ENCODE measurements at regions not wholly inside any gene's neighbourhood (a gene's known extent, or its start where the extent isn't known, plus 50 kb on each side); places are given as distances from the start of the nearest gene placed in this dataset.
"Not testable (repeated sequence)": the region's sequence is repeated elsewhere in the genome, so short reads cannot be mapped to it uniquely, and the experiment has no call there.

GRCh38 chr4:18103876-18104605, 82.5 kb upstream of the LCORL start:
- H3K4me3 ChIP-seq (ENCODE audit: control insufficient read depth, low read depth, low read length): no peak overlapping the region
- DNase-seq (ENCODE audit: low read depth): no peak
- no peak for TF ChIP-seq CTCF (IDR thresholded peaks at IDR 0.05; ENCODE audit: control insufficient read depth, insufficient read depth, low read depth, low read length, missing control alignments)

- DNase-seq (ENCODE audit: low read depth): no peak
- TF ChIP-seq CTCF (IDR thresholded peaks at IDR 0.05; ENCODE audit: control insufficient read depth, insufficient read depth, low read depth, low read length, missing control alignments): no peak
Observed at GRCh38 chr4:18100657-18101056, 79.1 kb upstream of the LCORL start.

GRCh38 chr4:18090447-18090846, 68.9 kb upstream of the LCORL start:
- H3K4me3 ChIP-seq (ENCODE audit: control insufficient read depth, low read depth, low read length); DNase-seq (ENCODE audit: low read depth): not testable (repeated sequence)

More at GRCh38 chr4:18100657-18101056, 79.1 kb upstream of the LCORL start:
- H3K4me3 ChIP-seq (ENCODE audit: control insufficient read depth, low read depth, low read length): no peak overlapping the region

- DNase-seq (ENCODE audit: low read depth): no peak
- TF ChIP-seq CTCF (IDR thresholded peaks at IDR 0.05; ENCODE audit: control insufficient read depth, insufficient read depth, low read depth, low read length, missing control alignments): no peak
- H3K4me3 ChIP-seq (ENCODE audit: control insufficient read depth, low read depth, low read length): no peak overlapping the region
Observed at GRCh38 chr4:18082236-18082635, 60.7 kb upstream of the LCORL start.

GRCh38 chr4:18081708-18082107, 60.2 kb upstream of the LCORL start:
- TF ChIP-seq CTCF (IDR thresholded peaks at IDR 0.05; ENCODE audit: control insufficient read depth, insufficient read depth, low read depth, low read length, missing control alignments): no peak

GRCh38 chr4:18077808-18078207, 56.3 kb upstream of the LCORL start:
- H3K4me3 ChIP-seq (ENCODE audit: control insufficient read depth, low read depth, low read length): no peak overlapping the region
- DNase-seq (ENCODE audit: low read depth): no peak
- TF ChIP-seq CTCF (IDR thresholded peaks at IDR 0.05; ENCODE audit: control insufficient read depth, insufficient read depth, low read depth, low read length, missing control alignments): no peak

More at GRCh38 chr4:18081708-18082107, 60.2 kb upstream of the LCORL start:
- no peak overlapping the region for H3K4me3 ChIP-seq (ENCODE audit: control insufficient read depth, low read depth, low read length)
- no peak for DNase-seq (ENCODE audit: low read depth)

- no peak overlapping the region for H3K4me3 ChIP-seq (ENCODE audit: control insufficient read depth, low read depth, low read length)
- no peak for DNase-seq (ENCODE audit: low read depth)
- TF ChIP-seq CTCF (IDR thresholded peaks at IDR 0.05; ENCODE audit: control insufficient read depth, insufficient read depth, low read depth, low read length, missing control alignments): peak; percentile 15
Observed at GRCh38 chr4:18075823-18076433, 54.4 kb upstream of the LCORL start.
